GM23338 (cell line): ENCODE measurements at regions not wholly inside any gene's neighbourhood (a gene's known extent, or its start where the extent isn't known, plus 50 kb on each side); places are given as distances from the start of the nearest gene placed in this dataset.
A peak's percentile ranks its signal among the peaks of the same experiment; 100 is the strongest.

ENCODE experiments used
- ATAC-seq: fragments of 200-7000 bp; cut with Tn5 transposase; 3 replicates; pipeline ENCODE4 v1.9.1; 2020
- DNase-seq: peaks from one replicate; pipeline ENCODE4 v3.0.0-alpha.2; 2015; ENCODE audit warnings: low spot score
- H2AFZ ChIP-seq: fragments of 200-600 bp; sonication (generic); 2 replicates; pipeline ENCODE4 v1.8.0; 2016; ENCODE audit warnings: antibody characterized with exemption, mild to moderate bottlenecking, moderate library complexity
- H3F3A ChIP-seq: fragments of 200-600 bp; sonication (generic); replicated peaks from 2 replicates; pipeline ENCODE4 v1.8.0; 2017; ENCODE audit warnings: antibody characterized with exemption, mixed run types, low read depth
- H3K27ac ChIP-seq: fragments of 200-600 bp; sonication (generic); 2 replicates; pipeline ENCODE4 v1.6.1; 2016; ENCODE audit warnings: low read depth
- H3K27me3 ChIP-seq: fragments of 200-600 bp; sonication (generic); 2 replicates; pipeline ENCODE4 v1.8.0; 2016; ENCODE audit warnings: mild to moderate bottlenecking, mixed run types, moderate library complexity; ENCODE audit not compliant: insufficient read depth
- H3K36me3 ChIP-seq: fragments of 200-600 bp; sonication (generic); 2 replicates; pipeline ENCODE4 v1.8.0; 2016; ENCODE audit warnings: mild to moderate bottlenecking; ENCODE audit not compliant: insufficient read depth
- H3K4me1 ChIP-seq: fragments of 200-600 bp; sonication (generic); 2 replicates; pipeline ENCODE4 v1.8.0; 2016; ENCODE audit warnings: mild to moderate bottlenecking, moderate library complexity; ENCODE audit not compliant: insufficient read depth
- H3K4me2 ChIP-seq: fragments of 200-600 bp; sonication (generic); 2 replicates; pipeline ENCODE4 v1.7.1; 2017; ENCODE audit warnings: mixed run types
- H3K4me3 ChIP-seq: fragments of 200-600 bp; sonication (generic); 2 replicates; pipeline ENCODE4 v1.6.1; 2016; ENCODE audit warnings: mixed run types
- H3K79me2 ChIP-seq: fragments of 200-600 bp; sonication (generic); replicated peaks from 2 replicates; pipeline ENCODE4 v1.8.0; 2017; ENCODE audit warnings: mild to moderate bottlenecking; ENCODE audit not compliant: insufficient read depth
- H3K9me2 ChIP-seq: fragments of 200-600 bp; sonication (generic); 2 replicates; pipeline ENCODE4 v1.8.0; 2017; ENCODE audit not compliant: insufficient read depth
- H4K20me1 ChIP-seq: fragments of 200-600 bp; sonication (generic); replicated peaks from 2 replicates; pipeline ENCODE4 v1.8.0; 2017; ENCODE audit warnings: mild to moderate bottlenecking; ENCODE audit not compliant: insufficient read depth
- H3K27ac Mint-ChIP-seq: 2 replicates; pipeline ENCODE4 v1.8.0; 2020; ENCODE audit warnings: inconsistent platforms, mild to moderate bottlenecking, moderate library complexity, mixed read lengths
- H3K27me3 Mint-ChIP-seq: 3 replicates; pipeline ENCODE4 v1.8.0; 2022; ENCODE audit warnings: low read depth, mild to moderate bottlenecking, moderate library complexity, mixed read lengths, inconsistent platforms; ENCODE audit not compliant: insufficient read depth, poor library complexity
- H3K36me3 Mint-ChIP-seq: 3 replicates; pipeline ENCODE4 v1.8.0; 2021; ENCODE audit warnings: low read depth, mild to moderate bottlenecking, inconsistent platforms, moderate library complexity, mixed read lengths
- H3K4me1 Mint-ChIP-seq: 3 replicates; pipeline ENCODE4 v1.8.0; 2020; ENCODE audit warnings: mild to moderate bottlenecking, inconsistent platforms, mixed read lengths
- H3K4me3 Mint-ChIP-seq: 3 replicates; pipeline ENCODE4 v1.8.0; 2021; ENCODE audit warnings: moderate library complexity, mild to moderate bottlenecking, inconsistent platforms, mixed read lengths
- H3K9me3 Mint-ChIP-seq: 3 replicates; pipeline ENCODE4 v1.8.0; 2020; ENCODE audit warnings: moderate library complexity, mild to moderate bottlenecking, inconsistent platforms, mixed read lengths
- CREB1 ChIP-seq: fragments of 250-450 bp; sonication (Bioruptor Pico); IDR thresholded peaks from 2 replicates; pipeline ENCODE4 v1.5.0; 2020; ENCODE audit warnings: low read depth, mild to moderate bottlenecking, moderate library complexity
- EZH2 ChIP-seq: fragments of 200-600 bp; sonication (generic); IDR thresholded peaks from one replicate; pipeline ENCODE4 v1.8.0; 2017; ENCODE audit warnings: antibody characterized with exemption, mild to moderate bottlenecking, low read depth; ENCODE audit not compliant: unreplicated experiment
- EZH2phosphoT487 ChIP-seq: fragments of 200-600 bp; sonication (generic); IDR thresholded peaks from one replicate; pipeline ENCODE4 v1.8.1; 2018; ENCODE audit warnings: antibody characterized with exemption; ENCODE audit not compliant: unreplicated experiment
- JUNB ChIP-seq: IDR thresholded peaks from one replicate; pipeline ENCODE4 v1.6.1; 2016; ENCODE audit warnings: antibody characterized with exemption; ENCODE audit not compliant: unreplicated experiment
- NANOG ChIP-seq: IDR thresholded peaks from 2 replicates; pipeline ENCODE4 v1.6.1; 2016; ENCODE audit warnings: antibody characterized with exemption, borderline replicate concordance
- POLR2AphosphoS5 ChIP-seq: IDR thresholded peaks from 2 replicates; pipeline ENCODE4 v1.6.1; 2016; ENCODE audit warnings: antibody characterized with exemption, low read depth
- STAT1 ChIP-seq: IDR thresholded peaks from one replicate; pipeline ENCODE4 v1.6.1; 2016; ENCODE audit warnings: antibody characterized with exemption; ENCODE audit not compliant: unreplicated experiment
- ZNF114 ChIP-seq: fragments of 250-450 bp; sonication (Bioruptor Pico); IDR thresholded peaks from 2 replicates; pipeline ENCODE4 v1.5.0; 2020; ENCODE audit warnings: mild to moderate bottlenecking, moderate library complexity
- ZNF331 ChIP-seq: fragments of 250-450 bp; sonication (Bioruptor Pico); IDR thresholded peaks from 2 replicates; pipeline ENCODE4 v1.5.0; 2020; ENCODE audit warnings: low read depth, mild to moderate bottlenecking, moderate library complexity
- TF ChIP-seq, protein P1 (sequence below), 2 experiments: fragments of 200-600 bp in 1 of 2; sonication (generic) in 1 of 2; conservative IDR thresholded peaks; 2 replicates each; pipeline versions ENCODE4 v1.5.1 to v1.6.1; 2016 to 2017; ENCODE audit warnings: antibody characterized with exemption in 2 of 2, low read depth in 2 of 2, mild to moderate bottlenecking in 2 of 2, moderate library complexity in 1 of 2
- TF ChIP-seq, protein P2 (sequence below): fragments of 250-450 bp; sonication (Bioruptor Pico); IDR thresholded peaks from 2 replicates; pipeline ENCODE4 v1.5.0; 2020; ENCODE audit warnings: mild to moderate bottlenecking, moderate library complexity
- TF ChIP-seq, protein P3 (sequence below): IDR thresholded peaks from 2 replicates; pipeline ENCODE4 v1.6.1; 2016; ENCODE audit warnings: antibody characterized with exemption

DNA sequence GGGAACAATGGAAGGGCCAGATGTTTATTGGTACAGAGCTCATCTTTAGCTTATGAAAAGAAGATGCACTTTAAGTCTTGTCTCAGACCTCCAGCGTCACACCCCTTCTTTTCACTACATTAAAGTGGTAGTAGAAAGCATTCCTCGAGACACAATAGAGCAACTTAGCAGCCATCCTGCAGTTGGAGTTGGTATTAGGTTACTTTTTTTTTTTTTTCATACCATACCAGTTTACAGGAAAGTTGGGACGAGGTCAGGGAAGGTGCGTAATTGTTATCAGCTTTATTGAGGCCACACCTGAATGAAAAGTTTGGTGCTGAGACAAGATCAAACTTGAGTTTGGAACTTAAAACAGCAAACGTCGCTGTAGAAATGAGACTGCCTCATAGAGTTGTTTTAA, 203.8 kb downstream of the SOX2 start:
- Histone ChIP-seq H3K4me3 (no peak overlapping the region), H3F3A (no peaks in the 10 kb centered on the region), H3K4me1 (peaks cover 31% of the 10 kb centered on the region), H4K20me1 (no peaks in the 10 kb centered on the region), H3K4me2 (peak overlapping the region; percentile 42), H3K36me3 (no peaks in the 10 kb centered on the region), H3K27me3 (no peaks in the 10 kb centered on the region), H2AFZ (peak overlapping the region; percentile 1; the same call in 1 of the 2 replicates), H3K79me2 (no peaks in the 10 kb centered on the region), H3K27ac (no peak overlapping the region), H3K9me2 (no peaks in the 10 kb centered on the region)
- TF ChIP-seq NANOG (peak; percentile 16; the same call in 1 of the 2 replicates), CREB1 (CRISPR knock-in tag) (no peak)
- DNase-seq (peak; percentile 43), ATAC-seq (peak; percentile 82)
- Mint-ChIP-seq H3K4me3 (no peak overlapping the region), H3K27ac (no peak overlapping the region), H3K27me3 (peaks cover 6% of the 10 kb centered on the region), H3K36me3 (no peaks in the 10 kb centered on the region), H3K4me1 (peaks cover 30% of the 10 kb centered on the region), H3K9me3 (no peaks in the 10 kb centered on the region; the same call in 2 of the 3 replicates)

DNA sequence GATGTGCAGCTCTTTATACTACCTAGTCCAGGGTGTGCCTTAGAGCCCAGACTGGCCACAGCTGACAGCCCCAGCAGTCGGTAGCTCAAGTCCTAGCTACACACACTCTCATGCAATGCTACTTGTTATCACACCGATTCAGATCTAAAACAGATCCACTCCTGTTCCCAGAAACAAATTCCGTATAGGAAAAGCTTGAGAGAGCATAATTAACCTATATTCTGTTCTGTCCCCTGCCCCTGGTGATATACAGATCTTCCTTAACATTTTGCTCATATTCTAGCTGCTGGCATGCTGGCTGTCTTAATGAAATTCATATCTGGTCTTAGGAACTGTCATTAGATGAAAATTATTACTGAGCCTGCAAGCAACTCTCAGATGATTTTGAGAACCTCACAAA, 204.3 kb downstream of the SOX2 start:
- H3K27me3 Mint-ChIP-seq: peaks cover 7% of the 10 kb centered on the region
- DNase-seq (no peak), ATAC-seq (peak; percentile 44)
- no peaks in the 10 kb centered on the region for H3K79me2 ChIP-seq
- H3K4me3 Mint-ChIP-seq: no peak overlapping the region
- H2AFZ ChIP-seq: peak overlapping the region; percentile 1; the same call in 1 of the 2 replicates
- peak overlapping the region; percentile 42 for H3K4me2 ChIP-seq
- no peaks in the 10 kb centered on the region for H3K36me3 Mint-ChIP-seq
- H3F3A ChIP-seq: no peaks in the 10 kb centered on the region
- no peak overlapping the region for H3K27ac ChIP-seq
- H3K4me3 ChIP-seq: no peak overlapping the region
- no peaks in the 10 kb centered on the region for H3K9me3 Mint-ChIP-seq
- no peak overlapping the region for H3K27ac Mint-ChIP-seq
- H3K36me3 ChIP-seq: no peaks in the 10 kb centered on the region
- no peaks in the 10 kb centered on the region for H4K20me1 ChIP-seq
- peaks cover 30% of the 10 kb centered on the region for H3K4me1 Mint-ChIP-seq
- H3K4me1 ChIP-seq: peaks cover 31% of the 10 kb centered on the region
- no peaks in the 10 kb centered on the region for H3K9me2 ChIP-seq
- no peaks in the 10 kb centered on the region for H3K27me3 ChIP-seq
- TF ChIP-seq, protein P1, sequence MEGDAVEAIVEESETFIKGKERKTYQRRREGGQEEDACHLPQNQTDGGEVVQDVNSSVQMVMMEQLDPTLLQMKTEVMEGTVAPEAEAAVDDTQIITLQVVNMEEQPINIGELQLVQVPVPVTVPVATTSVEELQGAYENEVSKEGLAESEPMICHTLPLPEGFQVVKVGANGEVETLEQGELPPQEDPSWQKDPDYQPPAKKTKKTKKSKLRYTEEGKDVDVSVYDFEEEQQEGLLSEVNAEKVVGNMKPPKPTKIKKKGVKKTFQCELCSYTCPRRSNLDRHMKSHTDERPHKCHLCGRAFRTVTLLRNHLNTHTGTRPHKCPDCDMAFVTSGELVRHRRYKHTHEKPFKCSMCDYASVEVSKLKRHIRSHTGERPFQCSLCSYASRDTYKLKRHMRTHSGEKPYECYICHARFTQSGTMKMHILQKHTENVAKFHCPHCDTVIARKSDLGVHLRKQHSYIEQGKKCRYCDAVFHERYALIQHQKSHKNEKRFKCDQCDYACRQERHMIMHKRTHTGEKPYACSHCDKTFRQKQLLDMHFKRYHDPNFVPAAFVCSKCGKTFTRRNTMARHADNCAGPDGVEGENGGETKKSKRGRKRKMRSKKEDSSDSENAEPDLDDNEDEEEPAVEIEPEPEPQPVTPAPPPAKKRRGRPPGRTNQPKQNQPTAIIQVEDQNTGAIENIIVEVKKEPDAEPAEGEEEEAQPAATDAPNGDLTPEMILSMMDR (conservative IDR thresholded peaks at IDR 0.05; ENCODE audit: low read depth in 2 of 2): no peak
- TF ChIP-seq EZH2phosphoT487 (no peak), JUNB (no peak), ZNF114 (CRISPR knock-in tag) (no peak), ZNF331 (CRISPR knock-in tag) (no peak), POLR2AphosphoS5 (no peak), CREB1 (CRISPR knock-in tag) (no peak), NANOG (no peak), EZH2 (no peak), STAT1 (no peak)
- TF ChIP-seq, protein P2, sequence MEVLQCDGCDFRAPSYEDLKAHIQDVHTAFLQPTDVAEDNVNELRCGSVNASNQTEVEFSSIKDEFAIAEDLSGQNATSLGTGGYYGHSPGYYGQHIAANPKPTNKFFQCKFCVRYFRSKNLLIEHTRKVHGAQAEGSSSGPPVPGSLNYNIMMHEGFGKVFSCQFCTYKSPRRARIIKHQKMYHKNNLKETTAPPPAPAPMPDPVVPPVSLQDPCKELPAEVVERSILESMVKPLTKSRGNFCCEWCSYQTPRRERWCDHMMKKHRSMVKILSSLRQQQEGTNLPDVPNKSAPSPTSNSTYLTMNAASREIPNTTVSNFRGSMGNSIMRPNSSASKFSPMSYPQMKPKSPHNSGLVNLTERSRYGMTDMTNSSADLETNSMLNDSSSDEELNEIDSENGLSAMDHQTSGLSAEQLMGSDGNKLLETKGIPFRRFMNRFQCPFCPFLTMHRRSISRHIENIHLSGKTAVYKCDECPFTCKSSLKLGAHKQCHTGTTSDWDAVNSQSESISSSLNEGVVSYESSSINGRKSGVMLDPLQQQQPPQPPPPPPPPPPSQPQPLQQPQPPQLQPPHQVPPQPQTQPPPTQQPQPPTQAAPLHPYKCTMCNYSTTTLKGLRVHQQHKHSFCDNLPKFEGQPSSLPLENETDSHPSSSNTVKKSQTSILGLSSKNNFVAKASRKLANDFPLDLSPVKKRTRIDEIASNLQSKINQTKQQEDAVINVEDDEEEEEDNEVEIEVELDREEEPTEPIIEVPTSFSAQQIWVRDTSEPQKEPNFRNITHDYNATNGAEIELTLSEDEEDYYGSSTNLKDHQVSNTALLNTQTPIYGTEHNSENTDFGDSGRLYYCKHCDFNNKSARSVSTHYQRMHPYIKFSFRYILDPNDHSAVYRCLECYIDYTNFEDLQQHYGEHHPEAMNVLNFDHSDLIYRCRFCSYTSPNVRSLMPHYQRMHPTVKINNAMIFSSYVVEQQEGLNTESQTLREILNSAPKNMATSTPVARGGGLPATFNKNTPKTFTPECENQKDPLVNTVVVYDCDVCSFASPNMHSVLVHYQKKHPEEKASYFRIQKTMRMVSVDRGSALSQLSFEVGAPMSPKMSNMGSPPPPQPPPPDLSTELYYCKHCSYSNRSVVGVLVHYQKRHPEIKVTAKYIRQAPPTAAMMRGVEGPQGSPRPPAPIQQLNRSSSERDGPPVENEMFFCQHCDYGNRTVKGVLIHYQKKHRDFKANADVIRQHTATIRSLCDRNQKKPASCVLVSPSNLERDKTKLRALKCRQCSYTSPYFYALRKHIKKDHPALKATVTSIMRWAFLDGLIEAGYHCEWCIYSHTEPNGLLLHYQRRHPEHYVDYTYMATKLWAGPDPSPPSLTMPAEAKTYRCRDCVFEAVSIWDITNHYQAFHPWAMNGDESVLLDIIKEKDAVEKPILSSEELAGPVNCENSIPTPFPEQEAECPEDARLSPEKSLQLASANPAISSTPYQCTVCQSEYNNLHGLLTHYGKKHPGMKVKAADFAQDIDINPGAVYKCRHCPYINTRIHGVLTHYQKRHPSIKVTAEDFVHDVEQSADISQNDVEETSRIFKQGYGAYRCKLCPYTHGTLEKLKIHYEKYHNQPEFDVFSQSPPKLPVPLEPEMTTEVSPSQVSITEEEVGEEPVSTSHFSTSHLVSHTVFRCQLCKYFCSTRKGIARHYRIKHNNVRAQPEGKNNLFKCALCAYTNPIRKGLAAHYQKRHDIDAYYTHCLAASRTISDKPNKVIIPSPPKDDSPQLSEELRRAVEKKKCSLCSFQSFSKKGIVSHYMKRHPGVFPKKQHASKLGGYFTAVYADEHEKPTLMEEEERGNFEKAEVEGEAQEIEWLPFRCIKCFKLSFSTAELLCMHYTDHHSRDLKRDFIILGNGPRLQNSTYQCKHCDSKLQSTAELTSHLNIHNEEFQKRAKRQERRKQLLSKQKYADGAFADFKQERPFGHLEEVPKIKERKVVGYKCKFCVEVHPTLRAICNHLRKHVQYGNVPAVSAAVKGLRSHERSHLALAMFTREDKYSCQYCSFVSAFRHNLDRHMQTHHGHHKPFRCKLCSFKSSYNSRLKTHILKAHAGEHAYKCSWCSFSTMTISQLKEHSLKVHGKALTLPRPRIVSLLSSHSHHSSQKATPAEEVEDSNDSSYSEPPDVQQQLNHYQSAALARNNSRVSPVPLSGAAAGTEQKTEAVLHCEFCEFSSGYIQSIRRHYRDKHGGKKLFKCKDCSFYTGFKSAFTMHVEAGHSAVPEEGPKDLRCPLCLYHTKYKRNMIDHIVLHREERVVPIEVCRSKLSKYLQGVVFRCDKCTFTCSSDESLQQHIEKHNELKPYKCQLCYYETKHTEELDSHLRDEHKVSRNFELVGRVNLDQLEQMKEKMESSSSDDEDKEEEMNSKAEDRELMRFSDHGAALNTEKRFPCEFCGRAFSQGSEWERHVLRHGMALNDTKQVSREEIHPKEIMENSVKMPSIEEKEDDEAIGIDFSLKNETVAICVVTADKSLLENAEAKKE (CRISPR knock-in tag): no peak
- TF ChIP-seq, protein P3, sequence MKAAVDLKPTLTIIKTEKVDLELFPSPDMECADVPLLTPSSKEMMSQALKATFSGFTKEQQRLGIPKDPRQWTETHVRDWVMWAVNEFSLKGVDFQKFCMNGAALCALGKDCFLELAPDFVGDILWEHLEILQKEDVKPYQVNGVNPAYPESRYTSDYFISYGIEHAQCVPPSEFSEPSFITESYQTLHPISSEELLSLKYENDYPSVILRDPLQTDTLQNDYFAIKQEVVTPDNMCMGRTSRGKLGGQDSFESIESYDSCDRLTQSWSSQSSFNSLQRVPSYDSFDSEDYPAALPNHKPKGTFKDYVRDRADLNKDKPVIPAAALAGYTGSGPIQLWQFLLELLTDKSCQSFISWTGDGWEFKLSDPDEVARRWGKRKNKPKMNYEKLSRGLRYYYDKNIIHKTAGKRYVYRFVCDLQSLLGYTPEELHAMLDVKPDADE: no peak
